Nephron progenitor cell (in vitro differentiated cells): ENCODE measurements at regions not wholly inside any gene's neighbourhood (a gene's known extent, or its start where the extent isn't known, plus 50 kb on each side); places are given as distances from the start of the nearest gene placed in this dataset.

Experiments
- DNase-seq: peaks from one replicate; pipeline ENCODE4 v3.0.0; 2021
- H3K27ac Mint-ChIP-seq: 2 replicates; pipeline ENCODE4 v1.8.0; 2021; ENCODE audit warnings: mild to moderate bottlenecking, moderate library complexity, mixed read lengths
- H3K27me3 Mint-ChIP-seq: 2 replicates; pipeline ENCODE4 v1.8.0; 2021; ENCODE audit warnings: mild to moderate bottlenecking, low read depth, mixed read lengths; ENCODE audit not compliant: poor library complexity
- H3K36me3 Mint-ChIP-seq: 2 replicates; pipeline ENCODE4 v1.8.0; 2021; ENCODE audit warnings: low read depth, mixed read lengths
- H3K4me1 Mint-ChIP-seq: 2 replicates; pipeline ENCODE4 v1.8.0; 2021; ENCODE audit warnings: mixed read lengths
- H3K4me3 Mint-ChIP-seq: 2 replicates; pipeline ENCODE4 v1.8.0; 2021; ENCODE audit warnings: mild to moderate bottlenecking, moderate library complexity, mixed read lengths
- H3K9me3 Mint-ChIP-seq: 2 replicates; pipeline ENCODE4 v1.8.0; 2021; ENCODE audit warnings: mild to moderate bottlenecking, moderate library complexity, mixed read lengths
- TF ChIP-seq, protein P1 (sequence below): fragments of 200-600 bp; sonication (generic); IDR thresholded peaks from 2 replicates; pipeline ENCODE4 v1.5.0; 2021; ENCODE audit warnings: antibody characterized with exemption

DNA sequence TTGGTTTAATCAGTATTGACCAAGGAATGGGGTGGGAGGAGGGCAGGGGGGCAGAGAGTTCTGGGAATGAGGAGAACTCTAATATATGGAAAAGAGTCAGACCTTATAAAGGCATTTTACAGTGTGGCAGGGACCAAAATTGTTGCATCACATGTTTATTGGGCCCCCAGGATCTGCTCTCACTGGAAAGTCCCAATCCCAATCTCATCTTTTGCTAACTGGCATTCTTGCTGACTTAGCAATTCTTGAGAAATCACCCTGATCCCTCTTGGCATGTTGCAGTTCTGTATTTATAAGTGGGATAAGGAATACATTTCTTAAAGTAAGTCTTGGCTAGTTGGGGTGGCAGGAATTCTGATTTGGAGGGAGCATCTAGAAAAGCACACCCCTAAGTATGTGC lies 104.4 kb upstream of the CXCL14 start:
- Mint-ChIP-seq H3K36me3 (peaks cover 9% of the 10 kb centered on the region), H3K9me3 (peaks cover 36% of the 10 kb centered on the region), H3K27ac (no peak overlapping the region), H3K27me3 (peaks cover 18% of the 10 kb centered on the region), H3K4me1 (no peaks in the 10 kb centered on the region), H3K4me3 (no peak overlapping the region)
- no peak for DNase-seq
- TF ChIP-seq, protein P1, sequence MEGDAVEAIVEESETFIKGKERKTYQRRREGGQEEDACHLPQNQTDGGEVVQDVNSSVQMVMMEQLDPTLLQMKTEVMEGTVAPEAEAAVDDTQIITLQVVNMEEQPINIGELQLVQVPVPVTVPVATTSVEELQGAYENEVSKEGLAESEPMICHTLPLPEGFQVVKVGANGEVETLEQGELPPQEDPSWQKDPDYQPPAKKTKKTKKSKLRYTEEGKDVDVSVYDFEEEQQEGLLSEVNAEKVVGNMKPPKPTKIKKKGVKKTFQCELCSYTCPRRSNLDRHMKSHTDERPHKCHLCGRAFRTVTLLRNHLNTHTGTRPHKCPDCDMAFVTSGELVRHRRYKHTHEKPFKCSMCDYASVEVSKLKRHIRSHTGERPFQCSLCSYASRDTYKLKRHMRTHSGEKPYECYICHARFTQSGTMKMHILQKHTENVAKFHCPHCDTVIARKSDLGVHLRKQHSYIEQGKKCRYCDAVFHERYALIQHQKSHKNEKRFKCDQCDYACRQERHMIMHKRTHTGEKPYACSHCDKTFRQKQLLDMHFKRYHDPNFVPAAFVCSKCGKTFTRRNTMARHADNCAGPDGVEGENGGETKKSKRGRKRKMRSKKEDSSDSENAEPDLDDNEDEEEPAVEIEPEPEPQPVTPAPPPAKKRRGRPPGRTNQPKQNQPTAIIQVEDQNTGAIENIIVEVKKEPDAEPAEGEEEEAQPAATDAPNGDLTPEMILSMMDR = no peak

DNA sequence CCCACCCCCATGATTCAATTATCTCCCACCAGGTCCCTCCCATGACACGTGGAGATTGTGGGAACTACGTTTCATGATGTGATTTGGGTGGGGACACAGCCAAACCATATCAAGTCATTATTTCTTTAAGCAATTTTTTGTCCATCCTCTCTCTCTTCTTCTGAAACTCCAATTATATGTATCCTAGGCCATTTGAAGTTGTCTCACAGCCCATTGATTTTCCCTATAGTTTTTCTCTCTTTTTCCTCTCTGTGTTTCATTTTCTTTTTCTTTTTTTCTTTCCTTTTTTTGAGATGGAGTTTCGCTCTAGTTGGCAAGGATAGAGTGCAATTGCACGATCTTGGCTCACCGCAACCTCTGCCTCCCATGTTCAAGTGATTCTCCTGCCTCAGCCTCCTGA lies 101.9 kb upstream of the CXCL14 start:
- Mint-ChIP-seq H3K36me3 (peaks cover 9% of the 10 kb centered on the region), H3K27me3 (peaks cover 11% of the 10 kb centered on the region), H3K27ac (no peak overlapping the region), H3K9me3 (peaks cover 61% of the 10 kb centered on the region), H3K4me1 (no peaks in the 10 kb centered on the region), H3K4me3 (no peak overlapping the region)
- TF ChIP-seq, protein P1 = no peak
- DNase-seq = no peak

DNA sequence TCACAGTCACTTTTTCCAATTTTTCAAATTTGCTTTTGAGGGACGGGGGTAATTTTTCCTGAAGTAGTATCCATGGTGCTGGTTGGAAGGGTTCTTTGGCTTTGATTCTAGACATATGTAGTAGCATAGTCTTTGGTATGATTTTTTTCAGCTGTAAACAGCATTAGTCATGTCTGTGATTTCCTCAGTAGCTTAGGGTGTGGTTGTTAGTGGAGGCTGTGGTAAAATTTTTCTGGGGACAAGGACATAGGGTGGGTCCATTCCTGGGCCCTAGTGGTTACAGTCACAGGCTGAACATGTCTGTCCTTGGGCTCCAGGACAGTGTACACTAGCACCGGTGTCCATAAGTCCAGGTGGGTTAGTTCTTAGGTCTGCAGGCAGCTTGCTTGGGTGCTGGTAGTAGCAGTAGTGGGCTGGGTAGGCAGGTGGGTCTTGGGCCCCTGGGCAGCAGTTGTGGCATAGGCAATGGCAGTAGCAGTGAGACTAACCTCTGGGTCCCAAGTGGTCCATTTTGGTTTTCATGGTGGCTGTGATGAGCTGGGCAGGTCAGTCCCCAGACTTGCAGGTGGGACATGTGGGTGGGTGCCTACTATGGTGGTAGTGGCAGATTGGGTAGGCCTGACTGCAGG lies 100.0 kb upstream of the CXCL14 start:
- Mint-ChIP-seq H3K27me3 (peaks cover 11% of the 10 kb centered on the region), H3K4me3 (no peak overlapping the region), H3K9me3 (peaks cover 69% of the 10 kb centered on the region), H3K36me3 (peaks cover 9% of the 10 kb centered on the region), H3K27ac (no peak overlapping the region), H3K4me1 (no peaks in the 10 kb centered on the region)
- TF ChIP-seq, protein P1 = no peak
- DNase-seq = no peak

DNA sequence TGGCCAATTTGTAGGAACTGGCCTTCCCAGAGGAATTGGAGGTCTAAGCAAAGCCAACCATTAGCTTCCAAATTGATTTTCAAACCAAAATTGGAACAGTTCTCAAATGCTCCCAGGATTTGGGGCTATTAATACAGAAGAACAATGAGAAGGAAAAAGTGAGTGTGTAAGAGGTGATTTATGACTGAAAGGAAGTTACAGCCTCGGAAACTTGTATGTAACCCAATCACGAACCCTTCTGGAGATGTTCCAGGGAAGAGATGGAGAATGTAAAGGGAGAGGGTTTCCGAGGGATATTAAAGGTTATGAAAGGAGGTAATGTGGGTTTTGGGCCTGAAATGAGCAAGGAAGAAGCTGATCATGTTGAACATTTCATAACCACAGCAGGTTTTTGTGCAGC lies 93.2 kb upstream of the CXCL14 start:
- H3K27me3 Mint-ChIP-seq = peaks cover 14% of the 10 kb centered on the region
- H3K4me3 Mint-ChIP-seq = no peak overlapping the region
- no peaks in the 10 kb centered on the region for H3K36me3 Mint-ChIP-seq
- peaks cover 21% of the 10 kb centered on the region for H3K9me3 Mint-ChIP-seq
- H3K4me1 Mint-ChIP-seq = no peaks in the 10 kb centered on the region
- DNase-seq = no peak
- no peak overlapping the region for H3K27ac Mint-ChIP-seq
- TF ChIP-seq, protein P1 = no peak

DNA sequence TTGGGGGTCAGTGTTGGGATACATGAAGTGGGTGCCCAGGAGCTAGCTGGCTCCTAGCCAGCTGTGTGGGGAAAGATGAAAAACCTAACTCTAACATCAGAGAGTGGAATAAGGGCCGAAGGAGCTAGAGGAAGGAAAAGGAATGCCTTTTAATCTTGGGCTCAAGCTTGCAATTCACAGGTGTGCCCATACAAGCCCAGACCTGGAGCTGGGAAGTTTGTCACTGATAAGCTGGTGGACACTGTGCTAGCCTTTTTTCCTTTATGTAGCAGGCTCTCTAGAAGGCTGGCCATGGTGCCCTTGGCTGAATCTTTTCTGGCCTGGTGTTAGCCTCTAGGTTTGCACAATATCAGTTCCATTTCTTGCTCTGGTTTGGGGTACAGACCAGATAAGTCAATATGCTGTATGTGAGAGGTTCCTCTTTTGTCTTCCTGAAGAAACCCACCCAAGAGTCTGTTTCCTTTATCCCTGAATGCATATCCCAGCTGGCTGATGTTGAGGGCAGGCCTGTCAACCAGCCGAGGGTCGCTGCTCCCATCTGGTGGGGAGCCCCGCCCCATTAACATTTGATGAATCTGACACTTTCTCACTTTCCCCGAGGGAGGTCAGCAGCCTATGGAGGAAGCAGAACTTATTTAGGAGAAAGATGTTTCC lies 92.4 kb upstream of the CXCL14 start:
- Mint-ChIP-seq H3K27ac (no peak overlapping the region), H3K36me3 (no peaks in the 10 kb centered on the region), H3K4me3 (no peak overlapping the region), H3K9me3 (peaks cover 13% of the 10 kb centered on the region), H3K4me1 (no peaks in the 10 kb centered on the region), H3K27me3 (peaks cover 14% of the 10 kb centered on the region)
- no peak for DNase-seq
- TF ChIP-seq, protein P1 = no peak

DNA sequence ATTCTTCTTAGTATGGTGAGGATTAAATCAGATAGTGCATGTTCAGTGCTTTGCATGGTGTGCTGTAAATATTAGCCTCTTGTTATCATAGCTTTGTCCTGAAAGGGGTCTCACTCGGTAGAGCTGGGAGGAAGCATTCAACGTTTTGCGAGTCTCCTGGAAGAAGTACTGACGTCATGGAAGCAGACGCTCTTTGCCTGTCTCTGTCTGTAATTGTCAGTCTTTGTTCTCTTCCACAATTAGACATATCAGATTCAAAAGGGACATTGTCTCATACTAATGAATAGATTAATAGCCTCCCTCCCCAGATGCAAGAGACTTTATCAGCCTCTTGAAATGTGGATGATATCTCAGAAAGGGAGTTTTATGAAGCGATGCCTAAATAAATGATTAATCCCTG lies 91.8 kb upstream of the CXCL14 start:
- Mint-ChIP-seq H3K4me1 (no peaks in the 10 kb centered on the region), H3K4me3 (no peak overlapping the region), H3K27ac (no peak overlapping the region), H3K9me3 (peaks cover 7% of the 10 kb centered on the region), H3K27me3 (peaks cover 14% of the 10 kb centered on the region), H3K36me3 (no peaks in the 10 kb centered on the region)
- DNase-seq = no peak
- TF ChIP-seq, protein P1 = no peak
